ENCODE measurements at regions not wholly inside any gene's neighbourhood (a gene's known extent, or its start where the extent isn't known, plus 50 kb on each side); places are given as distances from the start of the nearest gene placed in this dataset.

DNA sequence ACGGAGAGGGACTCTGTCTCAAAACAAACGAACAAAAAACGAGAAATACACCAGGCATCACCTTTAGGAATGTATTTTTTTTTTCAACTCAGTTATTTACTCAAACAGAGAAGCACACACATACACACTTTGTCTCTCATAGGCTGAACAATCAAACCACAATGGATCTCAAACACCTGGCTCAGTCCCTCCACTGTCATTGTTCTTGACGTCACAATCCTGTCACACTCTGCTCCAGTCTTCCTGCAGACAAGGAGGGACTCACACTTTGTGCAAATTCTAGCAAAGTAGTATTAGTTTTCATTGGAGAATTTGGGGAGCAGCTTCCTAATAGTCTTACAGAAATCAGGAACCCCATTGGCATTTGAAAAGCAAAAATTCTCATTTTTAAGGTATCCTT is 727.8 kb downstream of the BCL11B start:
- no peak overlapping the region for H3K27ac ChIP-seq (ENCODE audit: low read depth in 2 of 2, low read length in 1 of 2)
- no peaks in the 10 kb centered on the region for H3K9me3 ChIP-seq
- no peaks in the 10 kb centered on the region for H3K4me1 ChIP-seq (ENCODE audit: control insufficient read depth in 1 of 2, insufficient read depth in 2 of 2, low read depth in 1 of 2, low read length in 1 of 2)
- no peak overlapping the region for H3K4me2 ChIP-seq
- H4K20me1 ChIP-seq (ENCODE audit: insufficient read depth): no peaks in the 10 kb centered on the region
- no peak overlapping the region for H3K4me3 ChIP-seq (ENCODE audit: low read depth in 2 of 2, low read length in 1 of 2)
- no peaks in the 10 kb centered on the region for H3K9me2 ChIP-seq
- no peak for TF ChIP-seq GATA2 (CRISPR knock-in tag; IDR thresholded peaks at IDR 0.05)
- TF ChIP-seq, protein P1, sequence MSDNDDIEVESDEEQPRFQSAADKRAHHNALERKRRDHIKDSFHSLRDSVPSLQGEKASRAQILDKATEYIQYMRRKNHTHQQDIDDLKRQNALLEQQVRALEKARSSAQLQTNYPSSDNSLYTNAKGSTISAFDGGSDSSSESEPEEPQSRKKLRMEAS (IDR thresholded peaks at IDR 0.05; ENCODE audit: low read depth): no peak
- no peak for TF ChIP-seq NFIC (IDR thresholded peaks at IDR 0.05; ENCODE audit: borderline replicate concordance)
- TF ChIP-seq, protein P2, sequence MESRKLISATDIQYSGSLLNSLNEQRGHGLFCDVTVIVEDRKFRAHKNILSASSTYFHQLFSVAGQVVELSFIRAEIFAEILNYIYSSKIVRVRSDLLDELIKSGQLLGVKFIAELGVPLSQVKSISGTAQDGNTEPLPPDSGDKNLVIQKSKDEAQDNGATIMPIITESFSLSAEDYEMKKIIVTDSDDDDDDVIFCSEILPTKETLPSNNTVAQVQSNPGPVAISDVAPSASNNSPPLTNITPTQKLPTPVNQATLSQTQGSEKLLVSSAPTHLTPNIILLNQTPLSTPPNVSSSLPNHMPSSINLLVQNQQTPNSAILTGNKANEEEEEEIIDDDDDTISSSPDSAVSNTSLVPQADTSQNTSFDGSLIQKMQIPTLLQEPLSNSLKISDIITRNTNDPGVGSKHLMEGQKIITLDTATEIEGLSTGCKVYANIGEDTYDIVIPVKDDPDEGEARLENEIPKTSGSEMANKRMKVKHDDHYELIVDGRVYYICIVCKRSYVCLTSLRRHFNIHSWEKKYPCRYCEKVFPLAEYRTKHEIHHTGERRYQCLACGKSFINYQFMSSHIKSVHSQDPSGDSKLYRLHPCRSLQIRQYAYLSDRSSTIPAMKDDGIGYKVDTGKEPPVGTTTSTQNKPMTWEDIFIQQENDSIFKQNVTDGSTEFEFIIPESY (IDR thresholded peaks at IDR 0.05; ENCODE audit: borderline replicate concordance, low read depth): no peak
- TF ChIP-seq RXRA (IDR thresholded peaks at IDR 0.05; ENCODE audit: borderline replicate concordance, low read depth): no peak
- no peak for TF ChIP-seq SMC3 (IDR thresholded peaks at IDR 0.05; ENCODE audit: low read depth, low read length)
- no peak for TF ChIP-seq MXI1 (IDR thresholded peaks at IDR 0.05; ENCODE audit: low read depth, low read length)
- no peak for TF ChIP-seq RCOR1 (IDR thresholded peaks at IDR 0.05; ENCODE audit: low read length)
- TF ChIP-seq FOXJ3 (CRISPR knock-in tag; IDR thresholded peaks at IDR 0.05): no peak
- no peaks in the 10 kb centered on the region for H3K79me2 ChIP-seq (ENCODE audit: insufficient read depth)
- no peak for DNase-seq
- POLR2A ChIA-PET: no interaction called here
- H3F3A ChIP-seq (replicated peaks; ENCODE audit: insufficient read depth): no peaks in the 10 kb centered on the region
- no peaks in the 10 kb centered on the region for H3K27me3 ChIP-seq (ENCODE audit: insufficient read depth)
- H3K36me3 ChIP-seq (replicated peaks in 1 of 2; ENCODE audit: control insufficient read depth in 1 of 2, insufficient read depth in 2 of 2, low read length in 1 of 2): no peaks in the 10 kb centered on the region
- H2AFZ ChIP-seq (ENCODE audit: low read depth): no peak overlapping the region
- no peak overlapping the region for H3K9ac ChIP-seq
- CTCF ChIA-PET: no interaction called here
- WGBS (ENCODE audit: low lambda C conversion rate): 18% methylated on average over 4 of the region's 4 CpGs

GRCh38 chr14:98545181-98545580 is 726.8 kb downstream of the BCL11B start:
- no peak overlapping the region for H3K4me2 ChIP-seq
- H4K20me1 ChIP-seq (ENCODE audit: insufficient read depth): no peaks in the 10 kb centered on the region
- no peak overlapping the region for H2AFZ ChIP-seq (ENCODE audit: low read depth)
- no peak for TF ChIP-seq POLR2AphosphoS5 (IDR thresholded peaks at IDR 0.05; ENCODE audit: low read depth, low read length)
- no peak for TF ChIP-seq SIN3A (IDR thresholded peaks at IDR 0.05; ENCODE audit: borderline replicate concordance, low read depth, low read length)
- TF ChIP-seq MXI1 (IDR thresholded peaks at IDR 0.05; ENCODE audit: low read depth, low read length): no peak
- TF ChIP-seq EP300 (IDR thresholded peaks at IDR 0.05; ENCODE audit: borderline replicate concordance in 1 of 2, low read depth in 1 of 2, low read length in 1 of 2): no peak
- TF ChIP-seq, protein P3, sequence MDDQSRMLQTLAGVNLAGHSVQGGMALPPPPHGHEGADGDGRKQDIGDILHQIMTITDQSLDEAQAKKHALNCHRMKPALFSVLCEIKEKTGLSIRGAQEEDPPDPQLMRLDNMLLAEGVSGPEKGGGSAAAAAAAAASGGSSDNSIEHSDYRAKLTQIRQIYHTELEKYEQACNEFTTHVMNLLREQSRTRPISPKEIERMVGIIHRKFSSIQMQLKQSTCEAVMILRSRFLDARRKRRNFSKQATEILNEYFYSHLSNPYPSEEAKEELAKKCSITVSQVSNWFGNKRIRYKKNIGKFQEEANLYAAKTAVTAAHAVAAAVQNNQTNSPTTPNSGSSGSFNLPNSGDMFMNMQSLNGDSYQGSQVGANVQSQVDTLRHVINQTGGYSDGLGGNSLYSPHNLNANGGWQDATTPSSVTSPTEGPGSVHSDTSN (IDR thresholded peaks at IDR 0.05): no peak
- TF ChIP-seq, protein P2 (IDR thresholded peaks at IDR 0.05; ENCODE audit: borderline replicate concordance, low read depth): no peak
- no peak for TF ChIP-seq TEAD4 (IDR thresholded peaks at IDR 0.05; ENCODE audit: borderline replicate concordance, insufficient read depth)
- no peaks in the 10 kb centered on the region for H3K79me2 ChIP-seq (ENCODE audit: insufficient read depth)
- H3F3A ChIP-seq (replicated peaks; ENCODE audit: insufficient read depth): no peaks in the 10 kb centered on the region
- H3K9ac ChIP-seq: no peak overlapping the region
- no peak overlapping the region for H3K4me3 ChIP-seq (ENCODE audit: low read depth in 2 of 2, low read length in 1 of 2)
- DNase-seq: no peak
- CTCF ChIA-PET: no interaction called here
- no peaks in the 10 kb centered on the region for H3K9me3 ChIP-seq
- POLR2A ChIA-PET: no interaction called here
- H3K27ac ChIP-seq (ENCODE audit: low read depth in 2 of 2, low read length in 1 of 2): no peak overlapping the region
- H3K4me1 ChIP-seq (ENCODE audit: control insufficient read depth in 1 of 2, insufficient read depth in 2 of 2, low read depth in 1 of 2, low read length in 1 of 2): no peaks in the 10 kb centered on the region
- H3K36me3 ChIP-seq (replicated peaks in 1 of 2; ENCODE audit: control insufficient read depth in 1 of 2, insufficient read depth in 2 of 2, low read length in 1 of 2): no peaks in the 10 kb centered on the region
- H3K27me3 ChIP-seq (ENCODE audit: insufficient read depth): no peaks in the 10 kb centered on the region
- no peaks in the 10 kb centered on the region for H3K9me2 ChIP-seq

All from SK-N-SH (cell line).